GM19023 (cell line): ENCODE measurements at regions not wholly inside any gene's neighbourhood (a gene's known extent, or its start where the extent isn't known, plus 50 kb on each side); places are given as distances from the start of the nearest gene placed in this dataset.
"Not testable (repeated sequence)": the region's sequence is repeated elsewhere in the genome, so short reads cannot be mapped to it uniquely, and the experiment has no call there.

Source experiments
- ATAC-seq: cut with Tn5 transposase; IDR thresholded peaks from one replicate; pipeline ENCODE4 v1.9.1; 2021; ENCODE audit warnings: mild to moderate bottlenecking, moderate library complexity; ENCODE audit not compliant: unreplicated experiment

DNA sequence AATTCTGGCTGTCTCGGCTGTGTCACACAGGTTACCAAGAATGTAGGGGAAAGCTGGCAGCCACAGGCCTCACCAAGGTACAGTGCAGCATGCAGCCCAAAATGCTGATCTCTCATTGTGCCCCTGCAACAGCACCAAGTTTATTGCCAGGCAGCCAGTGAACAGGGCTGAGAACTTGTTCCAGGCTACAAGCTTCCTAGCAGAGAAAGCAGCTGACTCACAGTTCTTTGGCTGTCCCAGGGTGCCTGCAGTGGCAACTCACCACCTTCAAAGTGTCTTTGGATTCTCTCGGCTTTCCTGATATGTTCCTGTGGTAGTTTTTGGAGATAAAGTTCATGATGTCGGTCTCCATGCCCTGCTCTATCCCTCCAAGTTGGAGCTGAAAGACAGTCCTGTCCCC lies 719.1 kb upstream of the ANO3 start:
- no peak for ATAC-seq

DNA sequence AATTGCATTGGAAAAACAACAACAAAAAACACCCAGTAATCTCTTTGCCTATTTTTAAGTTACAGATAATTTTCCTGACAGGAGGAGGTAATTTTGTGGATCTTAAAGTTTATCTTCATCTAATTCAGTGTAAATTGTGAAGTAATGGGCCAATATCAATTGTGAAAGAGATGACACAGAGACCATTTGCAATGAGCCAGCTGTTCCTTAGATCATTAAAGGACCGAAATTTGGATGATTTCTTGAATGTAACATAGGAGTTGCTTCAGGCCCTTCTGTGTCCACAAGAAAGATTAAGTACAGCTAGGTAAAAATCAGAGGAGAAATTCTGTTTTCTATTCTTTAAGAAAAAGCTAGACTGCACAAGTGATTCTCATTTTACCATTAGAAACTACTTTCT lies 718.5 kb upstream of the ANO3 start:
- no peak for ATAC-seq

DNA sequence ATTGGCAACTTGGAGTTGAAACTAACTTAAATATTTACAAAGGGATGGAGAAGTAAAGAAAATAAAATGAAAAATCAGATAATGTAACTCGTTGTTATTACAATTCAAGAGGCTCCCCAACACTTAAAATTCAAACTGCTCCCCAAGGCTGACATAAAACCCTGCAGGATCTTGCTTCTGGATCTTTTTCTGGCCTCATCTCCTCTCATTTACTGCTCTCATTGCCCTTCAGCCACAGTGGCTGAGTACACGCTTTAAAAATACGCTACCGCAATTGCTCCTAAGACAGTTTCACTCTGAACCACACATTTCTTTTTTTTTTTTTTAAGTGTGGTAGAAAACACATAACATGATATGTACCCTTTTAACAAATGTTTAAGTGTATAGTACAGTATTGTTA lies 718.1 kb upstream of the ANO3 start:
- no peak for ATAC-seq

- no peak for ATAC-seq
Observed at GRCh38 chr11:25615069-25615468, 716.9 kb upstream of the ANO3 start.

DNA sequence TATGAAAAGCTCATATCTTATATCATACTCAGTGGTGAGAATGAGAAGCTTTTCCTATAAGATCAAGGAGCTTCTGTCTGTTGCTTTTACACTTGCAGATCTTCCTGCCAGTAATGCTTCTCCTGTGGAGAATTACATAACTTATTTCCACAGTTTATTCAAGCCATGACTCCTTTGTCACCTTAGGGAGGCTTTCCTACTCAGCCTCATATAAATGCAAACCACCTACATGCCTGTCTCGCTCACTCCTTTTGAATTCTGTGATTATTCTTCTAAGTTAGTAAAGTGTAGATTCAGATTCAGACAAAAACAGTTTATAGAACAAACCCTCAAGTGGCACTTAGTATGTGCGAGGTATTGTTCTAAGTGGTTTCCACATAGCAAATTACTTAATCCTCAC lies 716.1 kb upstream of the ANO3 start:
- ATAC-seq, result no peak

GRCh38 chr11:25625094-25625493 lies 706.8 kb upstream of the ANO3 start:
- ATAC-seq, result no peak

DNA sequence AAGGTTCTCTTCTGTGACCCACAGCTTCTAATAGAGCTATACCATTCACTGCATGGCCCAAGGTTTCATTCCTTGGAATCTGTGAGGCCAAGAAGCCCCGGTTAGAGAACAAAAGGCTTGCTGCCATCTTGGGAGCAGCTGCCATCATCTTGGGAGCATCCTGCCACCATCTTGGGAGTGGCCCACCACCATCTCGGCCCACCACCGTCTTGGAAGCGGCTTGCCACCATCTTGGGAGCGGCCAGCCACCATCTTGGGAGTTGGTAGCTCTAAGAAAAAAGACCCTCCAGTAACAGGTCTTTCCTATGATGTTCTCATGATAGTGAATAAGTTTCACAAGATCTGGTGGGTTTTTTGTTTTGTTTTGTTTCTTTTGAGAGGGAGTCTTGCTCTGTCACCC lies 703.9 kb upstream of the ANO3 start:
- no peak for ATAC-seq

GRCh38 chr11:25633230-25633629 lies 698.7 kb upstream of the ANO3 start:
- no peak for ATAC-seq

- ATAC-seq, result not testable (repeated sequence)
Observed at GRCh38 chr11:25649220-25649619, 682.7 kb upstream of the ANO3 start.

- no peak for ATAC-seq
Observed at GRCh38 chr11:25650319-25650718, 681.6 kb upstream of the ANO3 start.

DNA sequence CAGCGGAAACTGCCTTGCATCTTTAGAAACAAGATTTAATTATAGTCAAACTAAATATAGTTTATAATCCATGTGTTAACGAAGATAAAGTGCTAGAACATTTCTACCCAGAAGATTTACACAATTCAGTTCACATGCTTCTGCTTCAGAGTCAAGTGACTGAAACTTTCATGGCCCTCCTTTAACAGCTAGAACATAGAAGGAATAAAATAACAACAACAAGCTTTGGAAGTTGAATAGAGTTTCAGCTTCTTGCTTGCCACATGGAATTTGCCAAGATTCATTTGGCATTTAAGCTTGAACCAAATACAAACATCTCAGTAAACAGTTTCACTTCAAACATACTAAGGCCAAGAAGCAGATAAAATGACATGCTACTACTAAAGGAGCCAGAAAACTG lies 676.3 kb upstream of the ANO3 start:
- ATAC-seq, result no peak

GRCh38 chr11:25658916-25659315 lies 673.0 kb upstream of the ANO3 start:
- ATAC-seq, result no peak

DNA sequence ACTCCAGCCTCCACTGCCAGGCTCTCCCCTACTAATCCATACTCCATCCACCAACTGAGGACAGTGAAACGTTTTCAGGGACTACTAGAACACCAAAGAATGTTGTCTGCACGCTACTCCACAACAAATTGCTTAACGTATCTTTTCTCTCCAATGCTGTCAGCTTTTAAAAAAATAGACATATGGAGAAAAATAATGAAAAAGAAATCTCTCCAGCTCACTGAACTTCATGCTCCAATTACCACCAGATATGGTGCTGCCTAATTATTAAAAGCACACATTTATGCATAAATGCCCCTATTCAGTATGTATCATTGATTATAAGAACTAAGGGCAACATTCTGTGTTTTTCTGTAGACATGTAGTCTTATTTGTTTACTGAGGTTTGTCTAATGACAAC lies 672.2 kb upstream of the ANO3 start:
- no peak for ATAC-seq

DNA sequence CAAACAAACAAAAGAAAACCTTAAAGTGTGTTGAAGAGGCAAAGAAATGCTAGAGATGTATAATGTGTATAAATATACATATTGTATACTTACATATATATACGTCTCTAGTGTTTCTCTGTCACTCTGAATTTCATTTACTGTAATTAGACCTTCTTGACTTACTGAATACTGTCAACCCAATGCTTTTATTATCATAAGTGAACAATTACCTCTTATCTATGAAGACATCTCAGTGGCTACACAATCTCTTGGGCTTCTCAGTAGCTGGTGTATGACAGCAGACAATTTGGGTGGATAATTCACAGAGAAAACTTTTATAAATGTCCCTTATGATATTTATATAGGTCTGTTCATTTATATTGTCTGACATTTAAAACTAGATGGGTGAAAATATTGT lies 664.1 kb upstream of the ANO3 start:
- ATAC-seq, result no peak

- ATAC-seq, result no peak
Observed at GRCh38 chr11:25691959-25692358, 640.0 kb upstream of the ANO3 start.

- ATAC-seq, result no peak
Observed at GRCh38 chr11:25702417-25702816, 629.5 kb upstream of the ANO3 start.

DNA sequence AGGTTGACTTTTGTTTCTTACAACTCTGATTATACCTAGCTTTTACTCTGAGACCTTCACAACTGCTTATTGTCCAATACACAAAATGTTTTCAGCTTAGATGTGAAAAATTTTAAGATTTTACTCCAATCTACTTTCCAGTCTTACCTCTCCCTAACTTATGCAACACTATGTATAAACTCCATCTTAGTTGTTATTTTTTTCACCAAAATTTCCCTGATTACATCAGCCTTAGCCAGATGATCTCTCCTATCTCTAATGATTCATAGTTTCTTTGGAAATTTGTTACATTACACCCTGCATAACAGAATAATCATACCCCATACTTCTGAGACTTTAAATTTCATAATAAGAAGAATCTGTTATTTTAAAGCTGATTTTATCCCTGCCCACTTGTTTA lies 621.0 kb upstream of the ANO3 start:
- ATAC-seq, result no peak

- ATAC-seq, result no peak
Observed at GRCh38 chr11:25727944-25728343, 604.0 kb upstream of the ANO3 start.

- ATAC-seq, result no peak
Observed at GRCh38 chr11:25730230-25730629, 601.7 kb upstream of the ANO3 start.

GRCh38 chr11:25733777-25734176 lies 598.2 kb upstream of the ANO3 start:
- ATAC-seq, result no peak

- ATAC-seq, result no peak
Observed at GRCh38 chr11:25734591-25735211, 597.2 kb upstream of the ANO3 start.

DNA sequence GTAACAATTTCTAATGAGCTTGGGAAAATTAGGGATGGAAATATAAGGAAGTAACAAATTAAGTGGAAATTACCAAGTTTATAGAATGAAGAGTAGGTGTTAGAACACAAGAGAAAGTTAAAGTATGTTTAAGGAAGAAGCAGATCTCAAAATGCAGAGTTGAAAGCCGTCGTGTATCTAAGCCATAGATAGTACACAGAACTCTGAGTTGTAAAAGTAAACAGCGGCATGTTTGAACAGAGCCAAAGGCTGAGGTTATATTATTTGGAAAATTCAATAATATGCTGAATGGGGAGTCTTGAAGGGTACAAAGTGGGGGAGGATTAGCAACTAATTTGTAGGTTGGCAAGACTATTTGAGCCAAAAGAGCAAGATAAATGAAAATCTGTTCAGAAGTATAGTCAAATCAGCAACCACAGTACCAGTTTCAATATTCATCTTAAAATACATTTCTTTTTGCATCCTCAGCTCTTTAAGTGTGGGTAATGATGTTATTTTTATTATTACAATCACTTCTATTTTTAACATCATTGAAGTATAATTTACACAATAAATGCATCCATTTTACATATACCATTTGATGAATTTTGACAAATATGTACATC lies 594.8 kb upstream of the ANO3 start:
- ATAC-seq, result no peak

DNA sequence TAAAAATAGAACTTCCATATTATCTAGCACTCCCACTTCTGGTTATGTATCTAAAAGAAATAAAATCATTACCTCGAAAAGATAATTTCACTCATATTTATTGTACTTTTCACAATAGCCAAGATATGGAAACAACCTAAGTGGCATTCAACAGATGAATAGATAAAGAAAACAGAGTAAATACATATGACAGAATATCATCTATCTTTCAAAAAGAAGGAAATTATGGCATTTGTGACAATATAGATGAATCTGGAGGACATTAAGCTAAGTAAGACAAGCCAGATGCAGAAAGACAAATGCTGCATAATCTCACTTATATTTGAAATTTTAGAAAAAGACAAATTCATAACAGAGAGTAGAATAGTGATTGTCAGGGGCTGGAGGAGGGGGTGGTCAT lies 590.0 kb upstream of the ANO3 start:
- ATAC-seq, result no peak
